Psoas muscle (tissue), 7 donors: ENCODE measurements at regions not wholly inside any gene's neighbourhood (a gene's known extent, or its start where the extent isn't known, plus 50 kb on each side); places are given as distances from the start of the nearest gene placed in this dataset.

Experiments
- ATAC-seq, 4 donors: fragments of 200-7000 bp; cut with Tn5 transposase; one replicate each; pipeline ENCODE4 v1.9.1; 2020; ENCODE audit warnings: moderate library complexity in 3 of 4, mild to moderate bottlenecking in 2 of 4
- DNase-seq, 2 donors: peaks; one replicate each; pipeline ENCODE4 v3.0.0-alpha.2; 2020
- H3K27ac ChIP-seq: fragments of 200-600 bp; one replicate; pipeline ENCODE4 v1.8.0; 2022
- H3K27me3 ChIP-seq, 3 donors: fragments of 200-600 bp in 1 of 3; one replicate each; pipeline versions ENCODE4 v1.6.1 to v1.8.0; 2013 to 2022; ENCODE audit warnings: low read length in 2 of 3, mild to moderate bottlenecking in 2 of 3, moderate library complexity in 1 of 3; ENCODE audit not compliant: insufficient read depth in 3 of 3
- H3K36me3 ChIP-seq, 2 donors: fragments of 200-600 bp in 1 of 2; one replicate each; pipeline versions ENCODE4 v1.6.1 to v1.8.0; 2013 to 2022; ENCODE audit warnings: low read depth in 1 of 2, mild to moderate bottlenecking in 1 of 2, moderate library complexity in 1 of 2; ENCODE audit not compliant: insufficient read depth in 1 of 2
- H3K4me1 ChIP-seq: fragments of 200-600 bp; one replicate; pipeline ENCODE4 v1.8.0; 2022
- H3K4me3 ChIP-seq: fragments of 200-600 bp; one replicate; pipeline ENCODE4 v1.8.0; 2022; ENCODE audit warnings: mild to moderate bottlenecking
- H3K9me3 ChIP-seq: fragments of 200-600 bp; one replicate; pipeline ENCODE4 v1.8.0; 2022
- CTCF ChIP-seq: fragments of 200-600 bp; IDR thresholded peaks from one replicate; pipeline ENCODE4 v1.8.0; 2022; ENCODE audit warnings: antibody characterized with exemption
- WGBS, 3 donors: extraction: QIAGEN DNeasy Blood & Tissue Kit; methylation state at CpG; one replicate each; pipeline versions ENCODE4 v1.1.6 to v1.1.7; 2013; 5-methylcytosine and 5-hydroxymethylcytosine counted together
- intact Hi-C, 2 donors: fragments of 100-400 bp; cut with DNase I; formaldehyde crosslinking; loops; one replicate each; pipeline versions ENCODE4 v1.11.0 to v1.14.2; 2022
- donor health status: healthy with polysubstance abuse.
- donor health status: DM: no; HTN: no; CAD: no; lungs with moderate emphysema.
- donor health status: Bipolar disorder and iron deficiency.
- donor health status: healthy.
- donor health status: DM: yes; HTN: yes; CAD: no.
- donor health status: DM: no; HTN: no; CAD: no.
- donor health status: DM: yes; HTN: yes; CAD: no.

- no peaks in the 10 kb centered on the region for H3K9me3 ChIP-seq
- WGBS, 3 donors: 88 to 91% (median 89%) methylated on average over 4 of the region's 4 CpGs
- intact Hi-C loops: no loop called here
- no peak for TF ChIP-seq CTCF
- ATAC-seq (no peak), DNase-seq (no peak)
- no peaks in the 10 kb centered on the region for H3K4me1 ChIP-seq
- H3K36me3 ChIP-seq: no peaks in the 10 kb centered on the region
- no peak overlapping the region for H3K27ac ChIP-seq
- no peaks in the 10 kb centered on the region for H3K27me3 ChIP-seq
- no peak overlapping the region for H3K4me3 ChIP-seq
These were observed 233.9 kb upstream of the NEGR1 start for GRCh38 chr1:72516264-72516663.

- Histone ChIP-seq H3K4me3 (no peak overlapping the region), H3K9me3 (no peaks in the 10 kb centered on the region), H3K4me1 (no peaks in the 10 kb centered on the region), H3K27ac (no peak overlapping the region), H3K36me3 (no peaks in the 10 kb centered on the region), H3K27me3 (no peaks in the 10 kb centered on the region)
- no peak for TF ChIP-seq CTCF
- WGBS, 3 donors: 31 to 36% (median 34%) methylated on average over 5 of the region's 5 CpGs
- ATAC-seq (no peak), DNase-seq (no peak)
- intact Hi-C loops: no loop called here
These were observed 216.0 kb upstream of the NEGR1 start for GRCh38 chr1:72498371-72498770.

- Histone ChIP-seq H3K9me3 (no peaks in the 10 kb centered on the region), H3K36me3 (no peaks in the 10 kb centered on the region), H3K27me3 (no peaks in the 10 kb centered on the region), H3K4me1 (no peaks in the 10 kb centered on the region), H3K4me3 (no peak overlapping the region), H3K27ac (no peak overlapping the region)
- intact Hi-C loops: no loop called here
- ATAC-seq (no peak), DNase-seq (no peak)
- TF ChIP-seq CTCF: no peak
These were observed 207.5 kb upstream of the NEGR1 start for GRCh38 chr1:72489801-72490200.

GRCh38 chr1:72485801-72486200 lies 203.5 kb upstream of the NEGR1 start:
- ATAC-seq (no peak), DNase-seq (no peak)
- 24 to 37% (median 35%) methylated on average over 1 of the region's 1 CpG for WGBS, 3 donors
- no peaks in the 10 kb centered on the region for H3K4me1 ChIP-seq
- no peaks in the 10 kb centered on the region for H3K36me3 ChIP-seq
- H3K9me3 ChIP-seq: no peaks in the 10 kb centered on the region
- no peak overlapping the region for H3K4me3 ChIP-seq
- no peak overlapping the region for H3K27ac ChIP-seq
- intact Hi-C loops: no loop called here
- no peaks in the 10 kb centered on the region for H3K27me3 ChIP-seq
- TF ChIP-seq CTCF: no peak

- no peaks in the 10 kb centered on the region for H3K9me3 ChIP-seq
- intact Hi-C loops: no loop called here
- no peak for TF ChIP-seq CTCF
These were observed 201.6 kb upstream of the NEGR1 start for GRCh38 chr1:72483846-72484357.

More at GRCh38 chr1:72483846-72484357, 201.6 kb upstream of the NEGR1 start:
- Histone ChIP-seq H3K27me3 (no peaks in the 10 kb centered on the region), H3K4me3 (no peak overlapping the region), H3K27ac (no peak overlapping the region), H3K4me1 (no peaks in the 10 kb centered on the region), H3K36me3 (no peaks in the 10 kb centered on the region)
- ATAC-seq (no peak), DNase-seq (no peak)
